ENCODE measurements at regions not wholly inside any gene's neighbourhood (a gene's known extent, or its start where the extent isn't known, plus 50 kb on each side); places are given as distances from the start of the nearest gene placed in this dataset.

DNA sequence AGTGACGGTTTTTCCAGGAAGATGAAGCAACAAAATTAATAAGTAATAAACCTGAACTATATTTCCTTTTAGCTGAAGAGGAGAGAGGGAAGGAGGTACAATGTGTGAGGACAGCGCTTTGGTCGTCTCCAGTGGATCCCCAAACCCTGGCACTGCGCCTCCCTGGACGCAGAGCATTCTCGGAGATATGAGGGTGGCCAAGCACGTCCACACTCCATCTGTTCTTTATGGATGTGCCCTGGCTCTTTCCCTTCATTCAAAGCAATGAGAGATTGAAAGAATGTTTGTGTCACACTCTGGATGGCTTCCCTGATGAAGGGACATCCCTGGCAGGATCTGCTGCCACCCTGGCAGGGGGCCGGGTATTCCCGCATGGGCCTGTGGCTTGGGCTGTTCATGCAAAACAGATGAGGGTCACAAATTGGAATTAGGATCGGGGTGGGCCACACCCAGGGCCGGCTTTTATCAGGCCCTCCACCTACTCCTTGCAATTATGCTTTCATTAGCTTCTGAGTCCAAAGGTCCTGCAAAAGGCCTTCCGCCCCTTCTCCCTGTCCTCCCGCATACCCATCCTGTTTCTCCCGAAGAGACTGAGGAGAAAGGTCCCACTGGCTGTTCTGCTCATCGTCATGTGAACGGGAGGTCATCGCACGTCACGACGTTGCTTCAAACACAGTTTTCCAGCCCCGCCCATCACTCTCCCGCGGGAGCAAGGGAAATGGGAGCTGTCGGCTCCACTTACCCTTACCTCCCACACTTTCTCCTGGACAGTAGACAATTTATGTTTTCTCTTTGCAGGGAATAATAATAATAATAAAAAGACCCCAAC is 286.1 kb upstream of the IRX4 start (continued):
- TF ChIP-seq GTF2F1 (IDR thresholded peaks at IDR 0.05; ENCODE audit: borderline replicate concordance, low read depth, low read length) (no peak), EP300 (IDR thresholded peaks at IDR 0.05; ENCODE audit: borderline replicate concordance in 1 of 2, low read depth in 2 of 2, low read length in 2 of 2) (no peak), EGR1 (IDR thresholded peaks at IDR 0.05; ENCODE audit: borderline replicate concordance, low read depth, low read length) (no peak), CREB1 (IDR thresholded peaks at IDR 0.05) (no peak), MAFK (IDR thresholded peaks at IDR 0.05; ENCODE audit: low read depth, low read length) (no peak), SIX5 (IDR thresholded peaks at IDR 0.05; ENCODE audit: low read depth, low read length) (no peak), SIN3A (conservative IDR thresholded peaks at IDR 0.05 in 1 of 2, IDR thresholded peaks at IDR 0.05 in 1 of 2; ENCODE audit: low read depth in 1 of 2, low read length in 2 of 2) (no peak)
- TF ChIP-seq, protein P1, sequence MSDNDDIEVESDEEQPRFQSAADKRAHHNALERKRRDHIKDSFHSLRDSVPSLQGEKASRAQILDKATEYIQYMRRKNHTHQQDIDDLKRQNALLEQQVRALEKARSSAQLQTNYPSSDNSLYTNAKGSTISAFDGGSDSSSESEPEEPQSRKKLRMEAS (IDR thresholded peaks at IDR 0.05) = no peak

Data from H1 (cell line).